Muscle of leg (tissue), 3 donors: ENCODE measurements at regions not wholly inside any gene's neighbourhood (a gene's known extent, or its start where the extent isn't known, plus 50 kb on each side); places are given as distances from the start of the nearest gene placed in this dataset.

Experiments
- DNase-seq: peaks from one replicate; pipeline ENCODE4 v3.0.0; 2013
- H3K27ac ChIP-seq: one replicate; pipeline ENCODE4 v1.5.1; 2013; ENCODE audit warnings: mild to moderate bottlenecking, low read length, control low read depth
- H3K27me3 ChIP-seq: one replicate; pipeline ENCODE4 v1.6.1; 2013; ENCODE audit warnings: low read length; ENCODE audit not compliant: control insufficient read depth, insufficient read depth
- H3K36me3 ChIP-seq: one replicate; pipeline ENCODE4 v1.6.1; 2013; ENCODE audit warnings: low read length; ENCODE audit not compliant: control insufficient read depth, insufficient read depth
- H3K4me1 ChIP-seq: one replicate; pipeline ENCODE4 v1.6.1; 2013; ENCODE audit warnings: low read length; ENCODE audit not compliant: control insufficient read depth, insufficient read depth
- H3K4me3 ChIP-seq: one replicate; pipeline ENCODE4 v1.5.1; 2013; ENCODE audit warnings: low read length, control low read depth
- H3K9me3 ChIP-seq: replicated peaks from 2 replicates; pipeline ENCODE4 v1.6.1; 2013; ENCODE audit warnings: low read depth, low read length; ENCODE audit not compliant: control insufficient read depth
- WGBS: methylation state at CpG from one replicate; pipeline ENCODE4 v1.1.5; 2013; ENCODE audit warnings: missing lambda C conversion rate; ENCODE audit not compliant: insufficient coverage; 5-methylcytosine and 5-hydroxymethylcytosine counted together

DNA sequence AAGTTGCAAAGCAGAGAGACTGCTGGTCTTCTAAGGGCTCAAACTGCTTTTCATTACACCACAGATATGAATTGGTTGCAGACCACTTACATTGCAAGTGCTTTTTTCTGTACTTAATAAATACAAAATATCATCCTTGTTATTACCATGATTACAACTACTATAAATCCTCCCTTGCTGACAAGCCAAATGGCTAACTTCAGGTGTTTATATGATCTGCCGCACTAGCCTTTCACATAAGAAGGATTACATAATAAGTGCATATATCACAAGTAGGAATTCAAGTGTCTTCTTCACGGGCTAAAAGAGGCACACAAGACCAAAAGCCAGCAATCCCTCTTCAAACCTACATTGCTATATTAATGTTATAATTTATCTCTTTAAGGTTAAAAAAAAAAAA is 373.0 kb downstream of the ZEB2 start:
- Histone ChIP-seq H3K4me3 (no peak overlapping the region), H3K27me3 (no peaks in the 10 kb centered on the region), H3K27ac (no peak overlapping the region), H3K36me3 (peaks cover 2% of the 10 kb centered on the region), H3K4me1 (no peaks in the 10 kb centered on the region), H3K9me3 (no peaks in the 10 kb centered on the region)
- no CpG with 5 or more reads among the region's 2 CpGs for WGBS
- no peak for DNase-seq

DNA sequence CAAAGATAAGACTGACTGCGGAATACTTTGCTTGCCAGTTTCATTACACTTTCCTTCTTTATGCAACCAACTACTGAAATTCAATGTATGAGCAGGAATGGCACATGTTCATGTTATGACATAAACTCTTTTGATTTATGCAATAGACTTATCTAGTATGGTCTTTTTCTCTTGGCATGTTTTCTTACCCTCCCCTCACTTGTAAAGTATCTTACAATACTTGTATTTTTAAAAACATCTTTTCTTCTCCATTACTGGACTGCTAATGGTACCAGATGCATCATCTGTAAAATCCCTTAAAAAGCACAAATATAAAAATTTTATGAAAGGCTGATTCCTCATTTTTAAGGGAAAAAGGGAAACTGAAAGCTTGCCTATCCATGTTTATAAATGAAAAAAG is 373.8 kb downstream of the ZEB2 start:
- Histone ChIP-seq H3K4me3 (no peak overlapping the region), H3K4me1 (no peaks in the 10 kb centered on the region), H3K27ac (no peak overlapping the region), H3K27me3 (no peaks in the 10 kb centered on the region), H3K36me3 (peaks cover 2% of the 10 kb centered on the region), H3K9me3 (no peaks in the 10 kb centered on the region)
- WGBS: no CpG with 5 or more reads among the region's 1 CpG
- DNase-seq: peak; percentile 48

DNA sequence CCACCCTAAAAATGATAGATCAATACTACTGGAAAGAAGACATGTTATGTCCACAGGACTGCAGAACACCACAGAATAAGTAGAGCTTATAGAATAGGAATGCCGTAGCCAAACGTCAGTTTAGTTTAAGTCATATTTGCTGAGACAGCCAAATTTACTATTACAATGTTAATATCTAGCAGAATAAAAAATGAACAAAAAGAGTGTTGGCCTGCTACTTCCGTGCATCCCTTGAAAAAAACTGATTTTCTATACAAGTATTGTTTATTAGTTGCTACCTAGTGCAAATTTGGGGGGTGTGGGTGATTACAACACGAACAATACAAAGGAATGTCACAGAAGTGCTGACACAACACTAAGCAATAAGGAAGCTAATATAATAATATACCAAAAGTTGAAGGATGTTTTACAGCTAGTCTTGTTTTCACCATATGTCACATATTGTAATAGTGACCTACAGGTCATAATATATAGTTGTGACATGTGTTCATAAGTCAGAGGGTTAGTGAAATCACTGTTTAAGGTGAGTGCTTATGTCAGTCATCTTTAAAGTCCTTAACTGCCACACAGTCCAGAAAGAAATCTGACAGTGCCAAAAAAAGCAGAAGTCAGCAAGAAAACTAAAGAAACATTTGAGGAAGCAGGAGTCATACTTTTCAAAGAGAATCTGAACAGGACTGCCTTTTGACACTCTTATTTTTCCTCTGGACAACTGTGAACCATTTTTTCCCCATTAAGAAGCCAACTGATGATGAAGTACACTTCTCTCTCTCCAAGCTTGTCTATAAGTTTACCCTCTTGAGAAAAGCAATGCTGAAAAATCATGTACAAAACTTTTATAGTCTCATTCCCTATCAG is 376.4 kb downstream of the ZEB2 start:
- DNase-seq: peak; percentile 79
- H3K27ac ChIP-seq: peak overlapping the region; percentile 31
- WGBS: no CpG with 5 or more reads among the region's 4 CpGs
- H3K36me3 ChIP-seq: peaks cover 2% of the 10 kb centered on the region
- no peaks in the 10 kb centered on the region for H3K27me3 ChIP-seq
- no peaks in the 10 kb centered on the region for H3K4me1 ChIP-seq
- no peak overlapping the region for H3K4me3 ChIP-seq
- H3K9me3 ChIP-seq: no peaks in the 10 kb centered on the region

DNA sequence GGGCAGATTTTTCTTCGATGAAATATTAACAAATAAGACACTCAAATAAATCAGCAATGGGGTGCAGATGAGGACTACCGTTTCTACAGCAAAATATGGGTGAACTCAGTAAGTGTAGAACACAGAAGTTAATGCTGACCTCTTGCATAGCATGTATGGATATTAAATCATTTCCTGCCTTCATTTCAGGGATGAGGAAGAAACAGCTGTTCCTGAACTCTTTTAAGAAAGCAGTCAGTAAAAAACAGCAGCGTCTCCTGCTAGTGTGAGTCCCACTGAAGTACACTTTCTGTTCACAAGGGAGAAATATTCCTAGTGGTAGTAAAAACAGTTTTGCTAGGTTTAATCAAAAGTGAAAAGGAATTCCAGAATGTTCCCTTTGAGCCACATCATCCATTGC is 379.0 kb downstream of the ZEB2 start:
- Histone ChIP-seq H3K27ac (peak overlapping the region; percentile 30), H3K4me3 (no peak overlapping the region), H3K36me3 (peaks cover 2% of the 10 kb centered on the region), H3K9me3 (no peaks in the 10 kb centered on the region), H3K4me1 (no peaks in the 10 kb centered on the region), H3K27me3 (no peaks in the 10 kb centered on the region)
- WGBS: 20% methylated on average over 1 of the region's 3 CpGs
- DNase-seq: peak; percentile 42

DNA sequence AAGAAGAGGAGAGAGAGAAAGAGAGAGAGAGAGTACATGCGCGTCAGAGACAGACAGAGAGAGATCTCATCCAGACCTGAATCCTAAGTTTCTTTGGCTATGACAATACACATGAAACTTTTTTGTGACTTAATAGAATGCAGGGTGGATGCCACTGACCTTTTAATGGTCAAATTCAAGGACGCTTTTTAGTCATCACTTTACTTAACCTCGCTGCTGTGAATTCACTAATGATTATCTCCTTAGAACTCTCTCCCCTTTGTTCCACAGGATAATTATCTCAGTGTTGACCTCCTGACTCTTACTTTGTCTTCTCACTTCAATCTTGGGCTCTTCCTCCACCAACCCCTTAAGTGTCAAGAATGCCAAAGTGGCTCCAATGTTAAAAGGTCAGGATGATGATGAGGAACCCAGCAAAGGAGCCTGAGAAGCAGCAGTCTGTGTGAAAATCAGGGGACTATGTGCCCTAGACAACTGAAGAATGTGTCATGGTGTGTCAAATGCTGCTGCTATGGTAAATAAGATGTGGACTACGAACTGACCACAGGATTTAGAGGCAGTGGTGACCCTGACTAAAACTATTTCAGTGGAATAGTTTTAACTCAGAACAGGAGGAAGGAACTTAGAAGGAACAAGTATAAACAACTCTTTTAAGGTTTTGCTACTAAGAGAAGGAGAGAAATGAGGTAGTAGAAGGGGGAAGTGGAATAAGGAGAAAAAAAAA is 382.1 kb downstream of the ZEB2 start:
- 93% methylated on average over 2 of the region's 5 CpGs for WGBS
- Histone ChIP-seq H3K9me3 (no peaks in the 10 kb centered on the region), H3K4me3 (no peak overlapping the region), H3K27me3 (no peaks in the 10 kb centered on the region), H3K4me1 (no peaks in the 10 kb centered on the region), H3K36me3 (peaks cover 2% of the 10 kb centered on the region), H3K27ac (peak overlapping the region; percentile 29)
- peak; percentile 35 for DNase-seq

DNA sequence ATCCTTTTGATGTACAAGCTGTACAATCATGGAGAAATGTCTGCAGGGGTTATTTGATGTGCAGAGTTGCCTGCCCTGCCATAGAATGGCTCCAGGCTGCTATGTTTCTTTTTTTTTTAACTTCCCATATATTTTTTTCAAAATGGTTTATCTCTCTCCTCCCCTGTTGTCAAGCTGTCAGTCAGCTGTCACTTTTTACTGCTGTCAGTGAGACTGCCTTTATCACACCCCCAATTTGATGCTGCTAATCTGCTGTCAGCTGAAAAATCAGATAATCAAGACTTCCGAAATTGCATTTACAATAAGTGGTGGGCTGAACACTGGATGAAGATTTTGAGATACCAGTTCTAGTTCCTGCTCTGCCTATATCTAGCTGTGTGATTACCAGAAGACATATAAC is 382.6 kb downstream of the ZEB2 start:
- WGBS: no CpG with 5 or more reads among the region's 1 CpG
- H3K9me3 ChIP-seq: no peaks in the 10 kb centered on the region
- DNase-seq: no peak
- H3K36me3 ChIP-seq: peaks cover 2% of the 10 kb centered on the region
- no peak overlapping the region for H3K4me3 ChIP-seq
- H3K27ac ChIP-seq: no peak overlapping the region
- H3K27me3 ChIP-seq: no peaks in the 10 kb centered on the region
- no peaks in the 10 kb centered on the region for H3K4me1 ChIP-seq

DNA sequence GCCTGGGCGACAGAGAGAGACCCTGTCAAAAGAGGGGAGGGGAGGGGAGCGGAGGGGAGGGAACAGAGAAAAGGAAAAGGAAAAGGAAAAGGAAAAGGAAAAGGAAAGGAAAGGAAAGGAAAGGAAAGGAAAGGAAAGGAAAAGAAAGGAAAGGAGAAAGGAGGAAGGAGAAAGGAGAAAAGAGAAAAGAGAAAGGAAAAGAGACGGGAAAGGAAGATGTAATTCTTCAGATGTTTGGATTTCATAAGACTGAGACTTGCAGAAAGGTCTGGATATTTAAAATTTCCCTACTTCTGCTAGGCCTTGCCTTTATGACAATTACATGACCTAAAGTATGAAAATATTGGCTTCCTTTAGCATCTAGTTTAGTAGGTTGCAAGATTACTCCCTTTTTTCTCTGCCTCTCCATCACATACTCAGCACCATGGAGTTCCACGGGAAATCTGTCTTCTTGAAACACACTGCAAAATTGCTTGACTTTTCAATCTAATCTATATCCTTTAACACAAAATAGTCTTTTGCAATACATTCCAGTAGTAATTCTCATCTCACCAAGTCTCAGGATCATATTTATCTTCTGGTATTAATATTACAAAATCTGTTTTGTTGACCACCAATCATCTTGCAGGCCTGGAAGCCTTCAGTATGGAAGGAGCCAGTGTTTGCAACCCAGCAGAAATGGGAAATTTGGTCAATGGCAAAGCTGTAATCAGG is 383.5 kb downstream of the ZEB2 start:
- WGBS: 93% methylated on average over 3 of the region's 4 CpGs
- H3K27ac ChIP-seq: no peak overlapping the region
- no peaks in the 10 kb centered on the region for H3K27me3 ChIP-seq
- H3K4me1 ChIP-seq: no peaks in the 10 kb centered on the region
- DNase-seq: no peak
- H3K36me3 ChIP-seq: no peaks in the 10 kb centered on the region
- no peak overlapping the region for H3K4me3 ChIP-seq
- no peaks in the 10 kb centered on the region for H3K9me3 ChIP-seq

DNA sequence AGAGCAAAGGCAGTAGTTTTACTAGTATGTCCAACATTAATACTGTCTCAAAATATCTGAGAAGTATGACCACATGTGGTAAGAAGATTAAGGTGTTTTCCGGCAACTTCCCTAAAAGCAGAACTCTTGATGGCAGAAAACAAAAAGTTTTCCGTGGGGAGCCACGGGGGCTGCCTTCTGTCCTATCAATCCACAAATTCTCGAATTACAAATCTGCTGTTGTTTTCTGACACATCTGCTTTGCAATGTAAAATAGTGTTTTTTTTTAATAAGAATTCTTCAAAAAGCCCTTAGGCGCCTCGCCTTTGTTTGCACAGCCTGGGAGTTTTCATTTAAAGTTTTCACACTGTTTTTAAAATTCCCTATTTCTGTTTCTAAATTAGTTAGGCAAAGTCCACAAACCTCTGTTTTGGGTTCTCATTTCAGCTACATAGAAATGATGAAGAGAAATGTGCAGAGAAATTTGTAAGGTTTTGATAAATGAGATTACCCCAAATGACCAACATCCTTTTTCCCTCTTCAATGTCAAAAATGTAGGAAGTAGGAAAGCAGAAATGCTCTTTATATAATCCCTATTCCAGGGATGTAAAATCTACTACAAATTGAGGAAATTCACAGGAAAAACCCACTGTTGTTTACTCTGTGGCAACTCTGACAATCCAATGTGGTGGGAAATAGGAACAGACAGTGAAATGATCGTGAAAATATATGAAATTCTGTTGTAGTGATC is 385.8 kb downstream of the ZEB2 start:
- Histone ChIP-seq H3K9me3 (no peaks in the 10 kb centered on the region), H3K4me3 (no peak overlapping the region), H3K4me1 (no peaks in the 10 kb centered on the region), H3K27ac (no peak overlapping the region), H3K27me3 (no peaks in the 10 kb centered on the region), H3K36me3 (no peaks in the 10 kb centered on the region)
- peak; percentile 16 for DNase-seq
- no CpG with 5 or more reads among the region's 7 CpGs for WGBS

DNA sequence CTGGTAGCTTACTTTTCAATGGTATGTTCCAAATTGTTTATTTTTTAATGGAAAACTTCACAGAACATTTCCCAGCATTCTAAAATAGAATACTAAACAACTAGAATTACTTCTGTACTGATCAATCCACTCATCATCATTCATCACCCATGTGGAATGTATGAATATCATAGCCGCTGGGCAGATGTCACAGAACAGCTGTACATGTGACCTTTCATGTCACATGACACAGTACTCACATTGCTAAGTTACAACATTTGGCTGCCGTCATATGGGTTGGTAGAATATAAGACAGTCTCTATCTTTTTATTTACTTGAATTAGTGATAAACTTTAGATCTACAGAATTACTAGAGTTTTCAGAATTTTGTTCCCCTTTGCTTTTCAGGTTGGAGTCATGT is 387.6 kb downstream of the ZEB2 start:
- H3K9me3 ChIP-seq: no peaks in the 10 kb centered on the region
- WGBS: no CpG with 5 or more reads among the region's 2 CpGs
- no peak overlapping the region for H3K4me3 ChIP-seq
- H3K36me3 ChIP-seq: no peaks in the 10 kb centered on the region
- H3K27me3 ChIP-seq: no peaks in the 10 kb centered on the region
- H3K27ac ChIP-seq: no peak overlapping the region
- no peak for DNase-seq
- no peaks in the 10 kb centered on the region for H3K4me1 ChIP-seq
